ENCODE measurements at regions not wholly inside any gene's neighbourhood (a gene's known extent, or its start where the extent isn't known, plus 50 kb on each side); places are given as distances from the start of the nearest gene placed in this dataset.

DNA sequence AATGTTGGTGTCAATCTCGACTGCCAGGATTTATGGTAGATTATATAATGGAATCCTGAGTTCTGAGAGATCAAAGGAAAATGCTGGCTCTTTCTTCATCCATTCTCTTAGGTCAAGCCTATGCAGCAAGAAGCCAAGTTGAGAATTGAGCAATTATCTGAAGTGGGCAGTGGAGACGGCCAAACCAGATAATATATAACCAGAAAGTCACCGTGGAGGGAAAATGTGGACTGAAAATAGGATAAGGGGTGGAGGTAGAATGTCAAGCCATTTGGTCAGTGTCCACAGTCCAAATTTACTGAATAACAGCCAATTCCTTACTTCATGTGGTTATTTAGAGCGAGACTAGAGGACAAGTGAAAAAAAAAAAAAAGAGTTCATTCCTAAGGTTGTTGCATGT is 107.8 kb upstream of the ESR1 start:
- no peak for TF ChIP-seq POLR2A (IDR thresholded peaks at IDR 0.05)
- TF ChIP-seq, protein P1, sequence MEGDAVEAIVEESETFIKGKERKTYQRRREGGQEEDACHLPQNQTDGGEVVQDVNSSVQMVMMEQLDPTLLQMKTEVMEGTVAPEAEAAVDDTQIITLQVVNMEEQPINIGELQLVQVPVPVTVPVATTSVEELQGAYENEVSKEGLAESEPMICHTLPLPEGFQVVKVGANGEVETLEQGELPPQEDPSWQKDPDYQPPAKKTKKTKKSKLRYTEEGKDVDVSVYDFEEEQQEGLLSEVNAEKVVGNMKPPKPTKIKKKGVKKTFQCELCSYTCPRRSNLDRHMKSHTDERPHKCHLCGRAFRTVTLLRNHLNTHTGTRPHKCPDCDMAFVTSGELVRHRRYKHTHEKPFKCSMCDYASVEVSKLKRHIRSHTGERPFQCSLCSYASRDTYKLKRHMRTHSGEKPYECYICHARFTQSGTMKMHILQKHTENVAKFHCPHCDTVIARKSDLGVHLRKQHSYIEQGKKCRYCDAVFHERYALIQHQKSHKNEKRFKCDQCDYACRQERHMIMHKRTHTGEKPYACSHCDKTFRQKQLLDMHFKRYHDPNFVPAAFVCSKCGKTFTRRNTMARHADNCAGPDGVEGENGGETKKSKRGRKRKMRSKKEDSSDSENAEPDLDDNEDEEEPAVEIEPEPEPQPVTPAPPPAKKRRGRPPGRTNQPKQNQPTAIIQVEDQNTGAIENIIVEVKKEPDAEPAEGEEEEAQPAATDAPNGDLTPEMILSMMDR (IDR thresholded peaks at IDR 0.05), result no peak
